WTC11 (cell line): ENCODE measurements at regions not wholly inside any gene's neighbourhood (a gene's known extent, or its start where the extent isn't known, plus 50 kb on each side); places are given as distances from the start of the nearest gene placed in this dataset.
"Not testable (repeated sequence)": the region's sequence is repeated elsewhere in the genome, so short reads cannot be mapped to it uniquely, and the experiment has no call there.

Experiments
- CTCF ChIP-seq: fragments of 200-600 bp; IDR thresholded peaks from 2 replicates; pipeline ENCODE4 v1.8.0; 2022; ENCODE audit warnings: antibody characterized with exemption
- KAT7 ChIP-seq: sonication (generic); formaldehyde crosslinking; IDR thresholded peaks from 2 replicates; pipeline ENCODE4 v1.8.1; 2023; ENCODE audit warnings: missing genetic modification reagents, mild to moderate bottlenecking, borderline replicate concordance
- NR3C1 ChIP-seq: sonication (generic); formaldehyde crosslinking; conservative IDR thresholded peaks from 2 replicates; pipeline ENCODE4 v1.8.1; 2023; ENCODE audit warnings: low read depth, mild to moderate bottlenecking, missing genetic modification reagents
- SP1 ChIP-seq: sonication (generic); formaldehyde crosslinking; conservative IDR thresholded peaks from 2 replicates; pipeline ENCODE4 v1.8.1; 2022; ENCODE audit warnings: missing genetic modification reagents
- TP53 ChIP-seq: sonication (generic); formaldehyde crosslinking; IDR thresholded peaks from 2 replicates; pipeline ENCODE4 v1.8.1; 2023; ENCODE audit warnings: mild to moderate bottlenecking, missing genetic modification reagents
- ZNF121 ChIP-seq: sonication (generic); formaldehyde crosslinking; IDR thresholded peaks from 2 replicates; pipeline ENCODE4 v1.8.0; 2023; ENCODE audit warnings: missing genetic modification reagents
- ZNF317 ChIP-seq: sonication (generic); formaldehyde crosslinking; IDR thresholded peaks from 2 replicates; pipeline ENCODE4 v1.8.1; 2023; ENCODE audit warnings: low read depth, mild to moderate bottlenecking, moderate library complexity, missing genetic modification reagents, borderline replicate concordance
- TF ChIP-seq, protein P1 (sequence below): sonication (generic); formaldehyde crosslinking; IDR thresholded peaks from 2 replicates; pipeline ENCODE4 v1.8.1; 2023; ENCODE audit warnings: mild to moderate bottlenecking, missing genetic modification reagents, moderate library complexity
- TF ChIP-seq, protein P2 (sequence below): sonication (generic); formaldehyde crosslinking; IDR thresholded peaks from 2 replicates; pipeline ENCODE4 v1.8.1; 2022; ENCODE audit warnings: mild to moderate bottlenecking, moderate library complexity, missing genetic modification reagents
- TF ChIP-seq, protein P3 (sequence below): sonication (generic); formaldehyde crosslinking; IDR thresholded peaks from 2 replicates; pipeline ENCODE4 v1.8.1; 2022; ENCODE audit warnings: low read depth, missing genetic modification reagents, borderline replicate concordance
- TF ChIP-seq, protein P4 (sequence below): sonication (generic); formaldehyde crosslinking; conservative IDR thresholded peaks from 2 replicates; pipeline ENCODE4 v1.8.1; 2023; ENCODE audit warnings: mild to moderate bottlenecking, low read depth, missing genetic modification reagents, moderate library complexity

- not testable (repeated sequence) for TF ChIP-seq CTCF; ZNF121 (CRISPR knock-in tag); ZNF317 (CRISPR knock-in tag); NR3C1; KAT7; TP53 (CRISPR knock-in tag); SP1
- TF ChIP-seq, protein P1, sequence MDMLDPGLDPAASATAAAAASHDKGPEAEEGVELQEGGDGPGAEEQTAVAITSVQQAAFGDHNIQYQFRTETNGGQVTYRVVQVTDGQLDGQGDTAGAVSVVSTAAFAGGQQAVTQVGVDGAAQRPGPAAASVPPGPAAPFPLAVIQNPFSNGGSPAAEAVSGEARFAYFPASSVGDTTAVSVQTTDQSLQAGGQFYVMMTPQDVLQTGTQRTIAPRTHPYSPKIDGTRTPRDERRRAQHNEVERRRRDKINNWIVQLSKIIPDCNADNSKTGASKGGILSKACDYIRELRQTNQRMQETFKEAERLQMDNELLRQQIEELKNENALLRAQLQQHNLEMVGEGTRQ = not testable (repeated sequence)
- TF ChIP-seq, protein P2, sequence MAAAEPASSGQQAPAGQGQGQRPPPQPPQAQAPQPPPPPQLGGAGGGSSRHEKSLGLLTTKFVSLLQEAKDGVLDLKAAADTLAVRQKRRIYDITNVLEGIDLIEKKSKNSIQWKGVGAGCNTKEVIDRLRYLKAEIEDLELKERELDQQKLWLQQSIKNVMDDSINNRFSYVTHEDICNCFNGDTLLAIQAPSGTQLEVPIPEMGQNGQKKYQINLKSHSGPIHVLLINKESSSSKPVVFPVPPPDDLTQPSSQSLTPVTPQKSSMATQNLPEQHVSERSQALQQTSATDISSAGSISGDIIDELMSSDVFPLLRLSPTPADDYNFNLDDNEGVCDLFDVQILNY (CRISPR knock-in tag) = not testable (repeated sequence)
- TF ChIP-seq, protein P3, sequence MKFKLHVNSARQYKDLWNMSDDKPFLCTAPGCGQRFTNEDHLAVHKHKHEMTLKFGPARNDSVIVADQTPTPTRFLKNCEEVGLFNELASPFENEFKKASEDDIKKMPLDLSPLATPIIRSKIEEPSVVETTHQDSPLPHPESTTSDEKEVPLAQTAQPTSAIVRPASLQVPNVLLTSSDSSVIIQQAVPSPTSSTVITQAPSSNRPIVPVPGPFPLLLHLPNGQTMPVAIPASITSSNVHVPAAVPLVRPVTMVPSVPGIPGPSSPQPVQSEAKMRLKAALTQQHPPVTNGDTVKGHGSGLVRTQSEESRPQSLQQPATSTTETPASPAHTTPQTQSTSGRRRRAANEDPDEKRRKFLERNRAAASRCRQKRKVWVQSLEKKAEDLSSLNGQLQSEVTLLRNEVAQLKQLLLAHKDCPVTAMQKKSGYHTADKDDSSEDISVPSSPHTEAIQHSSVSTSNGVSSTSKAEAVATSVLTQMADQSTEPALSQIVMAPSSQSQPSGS (CRISPR knock-in tag) = not testable (repeated sequence)
- TF ChIP-seq, protein P4, sequence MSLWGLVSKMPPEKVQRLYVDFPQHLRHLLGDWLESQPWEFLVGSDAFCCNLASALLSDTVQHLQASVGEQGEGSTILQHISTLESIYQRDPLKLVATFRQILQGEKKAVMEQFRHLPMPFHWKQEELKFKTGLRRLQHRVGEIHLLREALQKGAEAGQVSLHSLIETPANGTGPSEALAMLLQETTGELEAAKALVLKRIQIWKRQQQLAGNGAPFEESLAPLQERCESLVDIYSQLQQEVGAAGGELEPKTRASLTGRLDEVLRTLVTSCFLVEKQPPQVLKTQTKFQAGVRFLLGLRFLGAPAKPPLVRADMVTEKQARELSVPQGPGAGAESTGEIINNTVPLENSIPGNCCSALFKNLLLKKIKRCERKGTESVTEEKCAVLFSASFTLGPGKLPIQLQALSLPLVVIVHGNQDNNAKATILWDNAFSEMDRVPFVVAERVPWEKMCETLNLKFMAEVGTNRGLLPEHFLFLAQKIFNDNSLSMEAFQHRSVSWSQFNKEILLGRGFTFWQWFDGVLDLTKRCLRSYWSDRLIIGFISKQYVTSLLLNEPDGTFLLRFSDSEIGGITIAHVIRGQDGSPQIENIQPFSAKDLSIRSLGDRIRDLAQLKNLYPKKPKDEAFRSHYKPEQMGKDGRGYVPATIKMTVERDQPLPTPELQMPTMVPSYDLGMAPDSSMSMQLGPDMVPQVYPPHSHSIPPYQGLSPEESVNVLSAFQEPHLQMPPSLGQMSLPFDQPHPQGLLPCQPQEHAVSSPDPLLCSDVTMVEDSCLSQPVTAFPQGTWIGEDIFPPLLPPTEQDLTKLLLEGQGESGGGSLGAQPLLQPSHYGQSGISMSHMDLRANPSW (CRISPR knock-in tag) = not testable (repeated sequence)
These were observed 308.2 kb upstream of the PLGLB2 start for GRCh38 chr2:87439617-87440204.
